ENCODE measurements at regions not wholly inside any gene's neighbourhood (a gene's known extent, or its start where the extent isn't known, plus 50 kb on each side); places are given as distances from the start of the nearest gene placed in this dataset.

GRCh38 chr15:91782221-91782620 lies 71.3 kb upstream of the SLCO3A1 start:
- Histone ChIP-seq H3K27ac (no peak overlapping the region), H3K9me3 (no peaks in the 10 kb centered on the region), H3K4me3 (no peak overlapping the region), H3K36me3 (no peaks in the 10 kb centered on the region), H3K4me1 (no peaks in the 10 kb centered on the region), H3K27me3 (no peaks in the 10 kb centered on the region)
- TF ChIP-seq POLR2AphosphoS5 (IDR thresholded peaks at IDR 0.05; ENCODE audit: insufficient read depth in 1 of 2, low read depth in 1 of 2) (no peak), CTCF (IDR thresholded peaks at IDR 0.05) (no peak), POLR2A (IDR thresholded peaks at IDR 0.05) (no peak)
- no peak for DNase-seq (ENCODE audit: extremely low spot score in 2 of 2)
- intact Hi-C loops (cut with DNase I): no loop called here

DNA sequence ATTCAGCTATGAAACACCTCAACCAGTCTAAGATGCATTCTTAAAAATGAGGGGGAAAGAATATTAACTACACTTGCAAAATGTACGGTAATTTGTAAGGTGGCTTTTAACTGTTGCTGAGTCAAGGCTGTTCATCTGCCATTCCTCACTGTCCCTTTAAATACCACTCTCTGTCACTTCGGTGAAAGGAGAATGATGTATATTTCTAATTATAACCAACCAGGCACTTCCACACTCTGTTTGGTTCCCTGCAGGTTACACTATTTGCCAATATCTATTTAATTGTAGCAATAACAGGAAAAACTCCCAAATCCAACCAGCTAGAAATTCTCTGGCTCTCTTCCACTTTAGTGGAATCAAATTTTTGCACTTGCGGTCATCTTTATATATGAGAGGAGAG lies 70.5 kb upstream of the SLCO3A1 start:
- TF ChIP-seq POLR2AphosphoS5 (IDR thresholded peaks at IDR 0.05; ENCODE audit: insufficient read depth in 1 of 2, low read depth in 1 of 2): no peak
- TF ChIP-seq CTCF (IDR thresholded peaks at IDR 0.05): no peak
- TF ChIP-seq POLR2A (IDR thresholded peaks at IDR 0.05): no peak
- Histone ChIP-seq H3K27me3 (no peaks in the 10 kb centered on the region), H3K27ac (no peak overlapping the region), H3K36me3 (no peaks in the 10 kb centered on the region), H3K9me3 (no peaks in the 10 kb centered on the region), H3K4me1 (no peaks in the 10 kb centered on the region), H3K4me3 (no peak overlapping the region)
- DNase-seq (ENCODE audit: extremely low spot score in 2 of 2): no peak
- intact Hi-C loops (cut with DNase I): no loop called here

DNA sequence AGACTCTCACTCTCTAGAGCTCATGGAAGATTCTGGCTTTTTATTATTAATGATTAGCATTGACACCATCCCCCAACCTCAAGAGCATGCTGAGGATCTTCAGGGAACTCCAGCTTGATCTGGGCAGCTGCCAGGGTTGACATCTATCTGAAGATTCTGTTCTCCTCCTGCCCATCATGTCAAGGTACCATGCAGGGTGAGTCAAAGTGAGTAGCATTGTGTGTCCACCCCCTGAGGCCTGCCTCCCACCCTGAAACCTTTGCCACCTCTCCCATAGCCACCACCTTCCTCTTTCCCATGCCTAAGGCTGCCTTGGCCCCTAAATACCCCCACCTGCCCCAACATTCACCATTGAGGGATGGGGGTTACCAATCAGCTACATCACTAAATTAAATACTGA lies 70.1 kb upstream of the SLCO3A1 start:
- no peak for DNase-seq (ENCODE audit: extremely low spot score in 2 of 2)
- H3K4me1 ChIP-seq: no peaks in the 10 kb centered on the region
- no peak overlapping the region for H3K4me3 ChIP-seq
- no peaks in the 10 kb centered on the region for H3K27me3 ChIP-seq
- H3K9me3 ChIP-seq: no peaks in the 10 kb centered on the region
- H3K27ac ChIP-seq: no peak overlapping the region
- no peak for TF ChIP-seq POLR2AphosphoS5 (IDR thresholded peaks at IDR 0.05; ENCODE audit: insufficient read depth in 1 of 2, low read depth in 1 of 2)
- no peak for TF ChIP-seq POLR2A (IDR thresholded peaks at IDR 0.05)
- TF ChIP-seq CTCF (IDR thresholded peaks at IDR 0.05): no peak
- intact Hi-C loops (cut with DNase I): no loop called here
- no peaks in the 10 kb centered on the region for H3K36me3 ChIP-seq

- no peak overlapping the region for H3K27ac ChIP-seq
Observed at GRCh38 chr15:91784973-91785709, 68.4 kb upstream of the SLCO3A1 start.

More at GRCh38 chr15:91784973-91785709, 68.4 kb upstream of the SLCO3A1 start:
- Histone ChIP-seq H3K27me3 (no peaks in the 10 kb centered on the region), H3K4me1 (no peaks in the 10 kb centered on the region), H3K36me3 (no peaks in the 10 kb centered on the region), H3K4me3 (no peak overlapping the region), H3K9me3 (no peaks in the 10 kb centered on the region)
- no peak for DNase-seq (ENCODE audit: extremely low spot score in 2 of 2)
- no peak for TF ChIP-seq CTCF (IDR thresholded peaks at IDR 0.05)
- no peak for TF ChIP-seq POLR2AphosphoS5 (IDR thresholded peaks at IDR 0.05; ENCODE audit: insufficient read depth in 1 of 2, low read depth in 1 of 2)
- TF ChIP-seq POLR2A (IDR thresholded peaks at IDR 0.05): no peak
- intact Hi-C loops (cut with DNase I): loop anchor here (5.0 kb wide), 1 partner anchor 1852 kb away; no protein-coding TSS in a partner anchor
